K562 (cell line): ENCODE measurements at regions not wholly inside any gene's neighbourhood (a gene's known extent, or its start where the extent isn't known, plus 50 kb on each side); places are given as distances from the start of the nearest gene placed in this dataset.

Experiments used
- ATAC-seq: fragments of 200-7000 bp; cut with Tn5 transposase; 3 replicates; pipeline ENCODE4 v1.9.1; 2020; ENCODE audit warnings: moderate library complexity
- BruUV-seq: library from RNA; stranded (reverse); fragments of 400-500 nt; replicated peaks from 2 replicates; lab custom pipeline; 2021; lab: Mats Ljungman, UMichigan
- CTCF ChIA-PET: fragments of 300-600 bp; formaldehyde crosslinking; extraction: SDS; loops from one replicate; lab custom pipeline; 2021; ENCODE audit warnings: low intra/inter-chr PET ratio; lab: Yijun Ruan, JAX
- POLR2A ChIA-PET: fragments of 300-600, 350-650 bp; sonication (Branson Sonifier 250); formaldehyde crosslinking; extraction: SDS; loops from one replicate; lab custom pipeline; 2021; ENCODE audit warnings: antibody characterized with exemption, inconsistent platforms; lab: Yijun Ruan, JAX
- DNase-seq, 4 experiments: peaks; one replicate each; pipeline versions ENCODE4 v3.0.0 to v3.0.0-alpha.2; 2011 to 2018; ENCODE audit warnings: low spot score in 3 of 4, mixed read lengths in 3 of 4; ENCODE audit errors: extremely low read depth in 1 of 4
- FAIRE-seq: peaks from 2 replicates; lab custom pipeline; 2011; peaks lifted over from hg19 to GRCh38; lab: Jason Lieb, UNC
- H2AFZ ChIP-seq: 2 replicates; pipeline ENCODE4 v1.6.0; 2011; ENCODE audit warnings: low read depth, low read length, control low read depth, inconsistent platforms
- H3K27ac ChIP-seq: fragments of 200-600 bp; 3 replicates; pipeline ENCODE4 v1.8.0; 2011; ENCODE audit warnings: low read depth, mild to moderate bottlenecking, control low read depth, inconsistent platforms, low read length, moderate library complexity, mixed read lengths; ENCODE audit errors: extremely low read depth
- H3K27me3 ChIP-seq, 2 experiments: fragments of 300-600 bp in 1 of 2; 2 replicates in 1 of 2; 3 replicates in 1 of 2; pipeline versions ENCODE4 v1.6.0 to v1.8.0; 2011; ENCODE audit warnings: inconsistent platforms in 2 of 2, low read length in 2 of 2, mild to moderate bottlenecking in 1 of 2, mixed read lengths in 1 of 2, moderate library complexity in 1 of 2; ENCODE audit not compliant: control insufficient read depth in 2 of 2, insufficient read depth in 2 of 2
- H3K36me3 ChIP-seq: fragments of 300-600 bp; 3 replicates; pipeline ENCODE4 v1.8.0; 2011; ENCODE audit warnings: mild to moderate bottlenecking, low read length, inconsistent platforms; ENCODE audit not compliant: control insufficient read depth, insufficient read depth
- H3K4me1 ChIP-seq, 2 experiments: fragments of 200-600 bp in 1 of 2; replicated peaks in 1 of 2; 2 replicates in 1 of 2; 3 replicates in 1 of 2; pipeline versions ENCODE4 v1.5.1 to v1.8.0; 2011; ENCODE audit warnings: inconsistent platforms in 2 of 2, low read length in 2 of 2, mild to moderate bottlenecking in 1 of 2, mixed read lengths in 1 of 2, moderate library complexity in 1 of 2; ENCODE audit not compliant: control insufficient read depth in 2 of 2, insufficient read depth in 2 of 2
- H3K4me2 ChIP-seq: 2 replicates; pipeline ENCODE4 v1.6.1; 2011; ENCODE audit warnings: low read length, control low read depth, inconsistent platforms, mixed read lengths; ENCODE audit not compliant: insufficient read depth
- H3K4me3 ChIP-seq: fragments of 200-600 bp; sonication (generic), shearing (Covaris generic); 2 replicates; pipeline ENCODE4 v1.5.1; 2016; ENCODE audit warnings: control low read depth, inconsistent platforms
- H3K79me2 ChIP-seq: fragments of 200-600 bp; 3 replicates; pipeline ENCODE4 v1.8.0; 2011; ENCODE audit warnings: low read length, inconsistent platforms; ENCODE audit not compliant: control insufficient read depth, insufficient read depth
- H3K9ac ChIP-seq, 2 experiments: 2 replicates each; pipeline versions ENCODE4 v1.6.0 to v1.6.1; 2011; ENCODE audit warnings: low read depth in 2 of 2, low read length in 2 of 2, control low read depth in 1 of 2, inconsistent platforms in 1 of 2, mild to moderate bottlenecking in 1 of 2, mixed read lengths in 1 of 2; ENCODE audit not compliant: insufficient read depth in 1 of 2
- H3K9me1 ChIP-seq: one replicate; pipeline ENCODE4 v1.6.0; 2011; ENCODE audit warnings: inconsistent platforms, mild to moderate bottlenecking, low read length, moderate library complexity; ENCODE audit not compliant: control insufficient read depth, insufficient read depth
- H3K9me3 ChIP-seq: replicated peaks from 2 replicates; pipeline ENCODE4 v1.5.1; 2011; ENCODE audit warnings: low read depth, low read length, inconsistent platforms; ENCODE audit not compliant: control insufficient read depth, insufficient read depth
- H4K20me1 ChIP-seq: replicated peaks from 2 replicates; pipeline ENCODE4 v1.6.1; 2011; ENCODE audit warnings: low read length, inconsistent platforms, mixed read lengths; ENCODE audit not compliant: control insufficient read depth, insufficient read depth
- BCL6 ChIP-seq: fragments of 250-450 bp; sonication (Bioruptor Pico); IDR thresholded peaks from 2 replicates; pipeline ENCODE4 v1.4.0; 2020
- E2F4 ChIP-seq: sonication (generic); formaldehyde crosslinking; IDR thresholded peaks from 2 replicates; pipeline ENCODE4 v1.8.0; 2022; ENCODE audit warnings: mild to moderate bottlenecking, low read depth, missing genetic modification reagents
- FOXJ3 ChIP-seq: sonication (generic); formaldehyde crosslinking; IDR thresholded peaks from 2 replicates; pipeline ENCODE4 v1.4.0; 2020; ENCODE audit warnings: mild to moderate bottlenecking, missing genetic modification reagents
- GATAD2A ChIP-seq: fragments of 450-650 bp; IDR thresholded peaks from 2 replicates; pipeline ENCODE4 v1.6.1; 2017
- NR3C1 ChIP-seq: sonication (generic); formaldehyde crosslinking; IDR thresholded peaks from 2 replicates; pipeline ENCODE4 v1.8.1; 2022; ENCODE audit warnings: missing genetic modification reagents
- PKNOX1 ChIP-seq: fragments of 450-650 bp; IDR thresholded peaks from 2 replicates; pipeline ENCODE4 v1.6.1; 2016
- TRIM24 ChIP-seq, 2 experiments: fragments of 450-650 bp; IDR thresholded peaks; 2 replicates each; pipeline ENCODE4 v1.6.1; 2016
- TRIM28 ChIP-seq: fragments of 450-650 bp; IDR thresholded peaks from 2 replicates; pipeline ENCODE4 v1.6.1; 2017
- TSHZ1 ChIP-seq: fragments of 250-450 bp; sonication (Bioruptor Pico); IDR thresholded peaks from 2 replicates; pipeline ENCODE4 v1.4.0; 2020; ENCODE audit warnings: mild to moderate bottlenecking, moderate library complexity
- ZNF143 ChIP-seq: sonication (generic); formaldehyde crosslinking; IDR thresholded peaks from 2 replicates; pipeline ENCODE4 v1.9.0; 2022; ENCODE audit warnings: mild to moderate bottlenecking, missing genetic modification reagents
- ZNF324 ChIP-seq: fragments of 250-450 bp; sonication (Bioruptor Pico); IDR thresholded peaks from 2 replicates; pipeline ENCODE4 v1.4.0; 2020; ENCODE audit warnings: mild to moderate bottlenecking
- WGBS: fragments of 100-300 bp; shearing (Covaris generic); methylation state at CpG from one replicate; pipeline ENCODE4 v1.1.6; 2016; ENCODE audit warnings: low coverage, mixed read lengths; ENCODE audit not compliant: insufficient coverage; ENCODE audit errors: missing lambda C conversion rate; 5-methylcytosine and 5-hydroxymethylcytosine counted together
- in situ Hi-C: fragments of 300-500 bp; cut with MboI; formaldehyde crosslinking; loops from 4 replicates; pipeline ENCODE4 v1.15.0; 2018; ENCODE audit warnings: inconsistent platforms, mixed read lengths
- intact Hi-C: fragments of 100-400 bp; cut with micrococcal nuclease; formaldehyde crosslinking; loops from 2 replicates; pipeline ENCODE4 v1.14.2; 2022

- no peak for TF ChIP-seq TSHZ1 (CRISPR knock-in tag)
- TF ChIP-seq ZNF143 = no peak
- peak in 1 of 2 experiments; percentile 23; a peak in 1 of 4 replicates for TF ChIP-seq TRIM24 (IDR thresholded peaks at IDR 0.05)
- TF ChIP-seq ZNF324 (CRISPR knock-in tag) = peak; percentile 98
- no peak for TF ChIP-seq BCL6
- TF ChIP-seq TRIM28 = peak; percentile 50; the same call in 1 of the 2 replicates
- TF ChIP-seq GATAD2A = no peak
These were observed 138.7 kb upstream of the SLC45A1 start (continued) for GRCh38 chr1:8179132-8179793.

- TF ChIP-seq FOXJ3 (CRISPR knock-in tag) (no peak), PKNOX1 (peak; percentile 74), NR3C1 (CRISPR knock-in tag) (no peak), E2F4 (CRISPR knock-in tag) (no peak)
- intact Hi-C loops = no loop called here
- no peak for DNase-seq
- 5% methylated on average over 3 of the region's 3 CpGs for WGBS
- Histone ChIP-seq H3K36me3 (no peaks in the 10 kb centered on the region), H3K9me3 (peaks cover 7% of the 10 kb centered on the region), H2AFZ (no peak overlapping the region), H4K20me1 (no peaks in the 10 kb centered on the region), H3K4me3 (no peak overlapping the region), H3K9ac (no peak overlapping the region), H3K79me2 (no peaks in the 10 kb centered on the region), H3K4me2 (no peak overlapping the region), H3K4me1 (no peaks in the 10 kb centered on the region), H3K27ac (no peak overlapping the region), H3K27me3 (peaks cover 5 to 9% of the 10 kb centered on the region in 2 experiments), H3K9me1 (no peaks in the 10 kb centered on the region)
- ATAC-seq = no peak
- in situ Hi-C loops = no loop called here
- BruUV-seq = no TSS peak
- CTCF ChIA-PET = no interaction called here
- no peak for FAIRE-seq
- POLR2A ChIA-PET = no interaction called here
These were observed 141.6 kb upstream of the SLC45A1 start for GRCh38 chr1:8176279-8176678.
